ENCODE measurements at regions not wholly inside any gene's neighbourhood (a gene's known extent, or its start where the extent isn't known, plus 50 kb on each side); places are given as distances from the start of the nearest gene placed in this dataset.
"Not testable (repeated sequence)": the region's sequence is repeated elsewhere in the genome, so short reads cannot be mapped to it uniquely, and the experiment has no call there.

- DNase-seq: peak; percentile 72
Measured at GRCh38 chr17:36850790-36851189, 86.5 kb upstream of the LHX1 start.

DNA sequence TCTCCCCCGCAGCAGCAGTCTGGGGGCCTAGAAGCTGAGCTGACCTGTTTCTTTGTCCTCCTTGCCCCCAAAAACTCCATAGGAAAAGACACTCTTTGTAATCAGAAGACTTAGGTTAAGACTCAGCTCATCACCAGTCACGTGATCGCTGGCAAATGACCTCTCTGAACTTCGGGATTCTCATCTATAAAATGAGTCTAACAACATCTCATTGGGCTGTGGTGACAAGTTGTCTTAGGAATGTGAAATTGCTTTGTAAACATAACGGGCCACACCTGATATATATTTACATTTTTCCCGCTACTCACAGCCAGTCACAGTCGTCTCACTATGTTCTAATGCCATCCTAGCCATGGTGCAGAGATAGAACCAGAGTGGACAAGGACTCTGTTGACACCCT is 86.0 kb upstream of the LHX1 start:
- peak; percentile 43 for DNase-seq

DNA sequence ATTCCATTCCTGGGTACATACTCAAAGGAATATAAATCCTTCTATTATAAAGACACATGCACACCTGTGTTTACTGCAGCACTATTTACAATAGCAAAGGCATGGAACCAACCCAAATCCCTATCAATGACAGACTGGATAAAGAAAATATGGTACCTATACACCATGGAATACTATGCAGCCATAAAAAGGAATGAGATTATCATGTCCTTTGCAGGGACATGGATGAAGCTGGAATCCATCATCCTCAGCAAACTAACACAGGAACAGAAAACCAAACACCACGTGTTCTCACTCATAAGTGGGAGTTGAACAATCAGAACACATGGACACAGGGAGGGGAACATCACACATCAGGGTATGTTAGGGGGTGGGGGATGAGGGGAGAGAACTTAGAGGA is 84.8 kb upstream of the LHX1 start:
- not testable (repeated sequence) for DNase-seq

GRCh38 chr17:36854982-36855381 is 82.3 kb upstream of the LHX1 start:
- no peak for DNase-seq

DNA sequence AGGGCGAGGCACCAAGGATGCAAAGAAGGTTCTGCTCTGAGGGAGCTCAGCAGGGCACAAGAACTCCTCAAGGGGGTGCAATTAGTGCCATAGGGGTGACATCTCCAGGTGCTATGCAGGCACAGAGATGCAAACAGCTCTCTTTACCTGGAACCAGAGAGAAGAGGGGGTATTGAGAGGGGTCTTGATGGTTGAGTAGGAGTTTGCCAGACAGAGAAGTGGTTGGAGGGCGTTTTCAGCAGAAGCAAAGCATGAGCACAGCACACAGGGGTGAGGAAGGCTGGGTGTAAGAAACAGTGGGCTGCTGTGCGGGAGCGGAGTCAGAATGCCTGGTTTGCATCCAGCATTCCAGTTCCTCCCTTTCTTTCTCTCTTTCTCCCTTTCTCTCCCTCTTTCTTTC is 81.8 kb upstream of the LHX1 start:
- no peak for DNase-seq

- peak; percentile 56 for DNase-seq
Measured at GRCh38 chr17:36856222-36856621, 81.1 kb upstream of the LHX1 start.

- DNase-seq: no peak
Measured at GRCh38 chr17:36856903-36857381, 80.3 kb upstream of the LHX1 start.

DNA sequence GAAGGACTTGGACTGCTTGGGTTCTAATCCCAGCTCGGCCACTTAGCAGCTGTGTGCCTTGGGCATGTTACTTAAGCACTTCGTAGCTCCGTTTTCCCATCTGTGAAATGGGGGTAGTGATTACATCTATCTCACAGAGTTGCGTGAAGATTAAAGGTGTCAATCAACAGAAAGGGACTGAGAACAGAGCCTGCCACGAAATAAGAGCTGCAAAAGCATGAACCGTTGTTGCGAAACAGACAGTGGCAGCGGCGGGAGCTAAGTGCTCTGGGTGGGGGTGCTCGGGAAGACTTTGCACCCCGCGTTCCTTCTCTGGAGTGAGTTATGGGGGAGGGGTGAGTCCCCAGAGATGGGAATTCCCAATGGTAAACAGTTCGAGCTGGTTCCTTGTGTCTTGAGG is 79.6 kb upstream of the LHX1 start:
- DNase-seq: no peak

DNA sequence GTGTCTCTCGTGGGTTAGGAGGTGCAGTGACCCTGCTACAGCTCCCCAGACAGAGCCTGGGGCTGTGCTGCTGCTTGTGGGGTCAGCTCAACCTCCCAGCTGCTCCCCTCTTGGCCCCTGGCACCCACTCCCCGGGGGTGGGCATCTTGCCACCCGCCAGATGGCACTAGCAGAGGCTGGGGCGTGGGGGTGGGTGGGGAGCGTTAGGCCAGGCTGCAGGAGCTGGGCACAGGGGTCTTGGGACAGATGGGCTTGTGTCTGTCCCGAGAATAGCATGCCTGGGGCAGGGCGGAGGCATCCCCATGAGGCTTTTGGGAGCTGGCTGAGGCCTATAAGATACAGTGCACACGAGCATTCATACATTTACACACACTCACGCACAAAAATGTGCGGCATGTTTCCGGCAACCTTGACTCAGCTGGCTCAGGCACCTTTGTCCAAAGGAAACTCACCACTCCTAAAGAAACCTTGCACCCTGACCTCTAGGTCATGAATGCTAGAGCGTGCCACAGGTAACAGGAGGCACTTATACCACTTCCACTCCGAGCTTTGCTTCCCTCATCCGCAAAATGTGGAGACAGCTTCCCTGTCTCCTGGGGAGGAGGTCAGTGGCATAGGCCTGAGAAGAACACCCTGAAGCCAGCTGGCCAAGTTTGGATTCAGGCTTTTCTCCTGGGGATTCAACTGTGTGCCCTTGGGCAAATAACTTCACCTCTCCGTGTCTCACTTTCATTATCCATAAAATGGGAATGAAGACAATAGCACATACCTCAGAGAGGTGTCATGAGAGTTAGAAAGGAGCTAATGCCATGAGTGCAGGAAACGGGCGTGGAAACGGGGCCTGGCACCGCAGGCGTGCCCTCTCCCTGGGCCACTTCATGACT is 78.9 kb upstream of the LHX1 start:
- DNase-seq: peak; percentile 78

DNA sequence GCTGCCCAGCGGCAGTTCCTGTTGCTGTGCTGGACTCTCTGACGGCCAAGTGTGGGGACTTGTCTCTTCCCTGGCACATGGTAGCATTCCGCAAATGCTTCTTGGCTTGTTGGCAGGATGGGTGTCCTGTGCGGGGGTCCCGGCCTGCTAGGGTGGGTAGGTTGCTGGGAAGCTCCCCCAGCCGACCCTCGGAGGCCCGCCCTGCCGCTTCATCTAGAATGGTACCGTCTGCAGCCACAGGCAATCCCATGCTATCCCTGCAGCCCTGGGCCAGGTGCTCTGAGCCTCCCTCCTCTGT is 78.3 kb upstream of the LHX1 start:
- no peak for DNase-seq

- no peak for DNase-seq
Measured at GRCh38 chr17:36859706-36860105, 77.6 kb upstream of the LHX1 start.

GRCh38 chr17:36861531-36861930 is 75.7 kb upstream of the LHX1 start:
- no peak for DNase-seq

GRCh38 chr17:36862116-36862920 is 75.0 kb upstream of the LHX1 start:
- no peak for DNase-seq

DNA sequence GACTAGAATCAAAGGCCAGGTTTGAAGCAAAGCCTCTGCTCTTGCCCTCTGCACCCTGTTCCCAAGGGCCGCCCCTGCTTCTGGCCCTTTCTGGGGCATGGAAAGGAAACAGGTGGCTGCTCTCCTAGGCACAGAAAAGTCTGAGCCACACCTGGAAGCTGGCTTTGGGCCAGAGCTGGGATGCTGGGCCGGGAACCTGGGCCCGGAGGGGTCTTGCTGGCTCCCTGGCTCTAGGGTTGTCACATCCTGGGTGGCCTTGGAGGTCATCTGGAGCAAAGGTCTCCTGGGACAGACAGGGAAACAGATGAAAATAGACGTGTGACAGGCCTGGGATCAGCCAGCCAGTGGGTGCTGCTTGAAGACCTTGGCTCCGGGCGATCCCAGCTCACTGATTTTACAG is 74.1 kb upstream of the LHX1 start:
- no peak for DNase-seq

DNA sequence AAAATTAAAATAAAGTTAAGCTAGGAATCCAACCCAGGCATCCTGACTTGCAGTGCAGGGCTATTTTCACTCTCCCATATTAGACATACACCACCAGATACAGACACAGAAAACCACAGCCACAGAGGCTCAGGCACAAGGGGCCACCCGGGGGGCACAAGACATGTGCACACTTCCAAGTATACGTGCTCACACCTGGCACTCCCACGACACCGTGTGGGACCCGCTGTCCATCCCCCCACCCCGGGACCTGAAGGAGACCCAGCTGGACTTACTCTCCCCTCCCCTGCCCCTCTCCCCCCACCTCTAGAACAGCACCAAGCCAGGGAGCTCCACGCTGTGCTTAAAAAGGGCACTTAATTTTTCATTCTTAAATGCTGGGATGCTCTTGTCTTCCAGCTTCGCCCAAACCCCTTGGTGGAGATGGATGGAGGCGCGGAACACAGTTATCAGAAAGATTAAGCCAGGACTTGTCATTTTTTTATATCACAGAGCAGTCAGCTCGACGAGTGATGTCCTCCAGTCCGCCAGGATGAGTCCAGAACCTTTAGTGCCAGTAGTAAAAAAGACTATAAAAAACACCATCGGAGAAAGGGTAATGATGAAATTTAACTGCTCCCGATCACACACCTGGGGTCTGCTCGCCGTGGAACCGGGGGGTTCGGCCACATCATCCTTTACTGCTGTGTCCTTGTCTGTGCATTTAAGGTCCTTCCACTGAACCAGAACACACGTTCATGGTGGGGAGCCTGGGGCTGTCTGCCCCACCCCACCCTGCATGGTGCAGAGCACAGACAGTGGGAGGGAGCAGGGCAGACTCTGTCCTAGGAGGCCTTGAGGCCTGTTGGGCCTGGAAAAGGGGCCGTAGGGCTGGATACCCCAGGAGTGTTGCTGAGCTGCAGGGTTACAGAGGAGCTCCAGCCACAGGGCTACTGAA is 73.3 kb upstream of the LHX1 start:
- DNase-seq: no peak

- DNase-seq: no peak
Measured at GRCh38 chr17:36864827-36865430, 72.3 kb upstream of the LHX1 start.

DNA sequence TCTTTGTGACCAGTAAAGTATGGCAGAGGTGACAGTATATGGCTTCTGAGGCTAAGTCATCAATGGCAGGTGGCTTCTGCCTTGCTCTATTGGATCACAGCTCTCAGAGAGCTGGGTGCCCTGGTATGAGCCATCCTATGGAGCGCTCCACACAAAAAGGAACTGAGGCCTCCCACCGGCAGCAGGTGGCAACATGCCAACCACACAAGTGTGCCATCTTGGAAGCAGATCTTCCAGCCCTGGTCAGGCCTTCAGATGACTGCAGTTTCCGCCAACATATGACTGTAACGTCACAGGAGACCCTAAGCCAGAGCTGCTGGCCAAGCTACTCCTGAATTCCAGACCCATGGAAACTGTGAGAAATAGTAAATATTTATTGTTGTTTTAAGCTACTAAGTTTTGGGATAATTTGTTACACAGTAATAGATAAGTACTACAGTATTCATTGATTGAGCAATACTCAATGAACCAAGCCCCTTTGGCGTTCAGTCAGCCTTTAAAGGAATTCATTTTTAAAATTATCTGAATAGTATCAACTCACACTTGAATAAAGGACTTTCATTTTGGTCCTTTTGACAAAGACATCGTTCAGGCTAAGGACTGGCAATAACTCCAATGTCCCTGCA is 69.4 kb upstream of the LHX1 start:
- no peak for DNase-seq

DNA sequence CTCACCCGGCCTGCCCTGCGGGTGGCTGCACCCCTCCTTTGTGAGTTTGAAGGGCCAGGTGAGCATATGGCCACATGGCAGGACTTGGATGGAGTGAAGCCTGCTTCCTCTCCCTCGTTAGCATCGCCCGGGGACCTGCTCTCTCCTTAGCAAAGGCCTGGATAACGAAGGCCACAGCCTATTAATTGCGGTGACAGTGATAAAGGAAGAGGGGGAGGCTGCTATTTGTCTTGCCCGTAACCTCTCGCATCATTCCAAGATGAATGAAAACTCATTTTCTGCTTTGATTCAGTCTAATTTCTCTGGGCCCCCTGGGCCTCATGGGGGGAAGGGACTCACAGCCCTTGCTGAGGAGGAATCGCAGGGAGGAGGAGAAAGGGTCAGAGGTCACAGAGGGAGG is 68.5 kb upstream of the LHX1 start:
- DNase-seq: no peak

DNA sequence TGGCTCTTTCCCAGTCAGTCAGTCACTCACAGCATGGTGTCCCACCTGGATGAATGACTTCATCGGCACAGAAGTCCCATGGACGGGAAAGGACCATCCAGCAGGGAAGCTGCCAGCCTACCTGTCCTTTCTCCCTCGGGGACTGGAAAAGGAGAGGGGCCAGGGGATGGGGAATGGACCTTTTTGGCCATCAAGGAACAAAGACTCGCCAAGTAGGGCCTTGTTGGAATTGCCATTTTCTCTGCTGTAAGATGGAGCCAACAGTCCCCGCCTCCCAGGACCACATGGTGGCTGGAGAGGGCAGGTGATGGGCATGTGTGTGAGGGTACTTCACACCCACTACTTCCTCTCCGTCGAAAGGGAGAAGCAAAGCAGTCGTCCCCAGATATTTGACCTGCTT is 67.8 kb upstream of the LHX1 start:
- DNase-seq: no peak

DNA sequence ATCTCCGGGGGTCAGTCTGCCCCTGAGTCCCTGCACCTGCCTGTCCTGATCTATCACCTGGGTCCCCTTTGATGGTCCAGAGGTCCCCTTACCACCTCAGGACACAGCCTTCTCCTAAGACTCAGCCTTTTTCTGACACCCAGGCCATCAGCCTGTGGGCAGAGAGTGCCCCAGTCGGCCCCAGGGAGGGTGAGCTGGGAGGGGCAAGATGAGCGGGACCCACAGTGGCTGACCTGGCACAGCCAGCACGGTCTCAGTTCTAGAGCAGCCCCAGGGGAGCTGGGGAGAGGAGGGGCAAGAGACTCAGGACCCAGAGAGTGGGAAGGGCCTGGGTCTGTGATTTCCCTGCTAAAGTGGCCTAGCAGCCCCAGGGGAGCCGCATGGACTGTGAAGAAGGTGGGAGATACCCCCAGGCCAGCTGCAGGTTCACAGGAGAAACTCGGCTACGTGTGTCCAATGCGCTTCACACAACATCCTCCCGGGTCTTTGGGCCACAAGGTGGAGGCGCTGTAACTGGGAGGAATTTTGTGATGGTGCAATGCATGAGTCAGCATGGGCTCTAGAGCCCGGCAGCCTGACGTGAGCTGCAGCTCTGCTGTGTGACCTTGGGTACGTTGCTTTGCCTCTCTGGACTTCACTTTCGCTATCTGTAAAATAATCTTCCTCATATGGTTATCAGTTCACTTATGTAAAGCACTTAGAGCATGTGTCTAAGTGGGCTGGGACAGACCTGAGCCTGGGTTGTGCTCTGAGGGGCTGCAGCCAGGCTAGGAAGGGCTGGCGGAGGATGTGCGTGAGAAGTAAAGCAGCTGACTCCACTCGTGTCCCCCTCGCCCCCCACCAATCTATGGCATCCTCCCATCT is 67.2 kb upstream of the LHX1 start:
- peak; percentile 54 for DNase-seq

DNA sequence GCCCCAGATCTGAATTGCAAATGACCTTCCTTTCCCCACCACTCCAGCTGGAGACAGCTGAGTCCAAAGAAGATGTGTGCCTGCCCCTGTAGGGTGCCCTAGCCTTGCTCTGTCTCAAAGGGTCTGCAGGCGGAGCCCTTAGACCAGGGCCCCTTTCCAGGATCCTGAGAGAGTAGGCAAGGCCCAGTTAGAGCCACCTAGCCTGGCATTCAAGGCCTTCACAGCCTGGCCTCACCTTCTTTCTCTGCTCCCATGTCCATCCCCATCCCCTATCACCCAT is 66.6 kb upstream of the LHX1 start:
- no peak for DNase-seq
